ENCODE measurements at regions not wholly inside any gene's neighbourhood (a gene's known extent, or its start where the extent isn't known, plus 50 kb on each side); places are given as distances from the start of the nearest gene placed in this dataset.

GRCh38 chr3:147712357-147712756, 303.2 kb downstream of the ZIC1 start:
- no peak for TF ChIP-seq POLR2AphosphoS5 (IDR thresholded peaks at IDR 0.05)
- no peak for TF ChIP-seq POLR2A (IDR thresholded peaks at IDR 0.05)
- TF ChIP-seq, protein P1, sequence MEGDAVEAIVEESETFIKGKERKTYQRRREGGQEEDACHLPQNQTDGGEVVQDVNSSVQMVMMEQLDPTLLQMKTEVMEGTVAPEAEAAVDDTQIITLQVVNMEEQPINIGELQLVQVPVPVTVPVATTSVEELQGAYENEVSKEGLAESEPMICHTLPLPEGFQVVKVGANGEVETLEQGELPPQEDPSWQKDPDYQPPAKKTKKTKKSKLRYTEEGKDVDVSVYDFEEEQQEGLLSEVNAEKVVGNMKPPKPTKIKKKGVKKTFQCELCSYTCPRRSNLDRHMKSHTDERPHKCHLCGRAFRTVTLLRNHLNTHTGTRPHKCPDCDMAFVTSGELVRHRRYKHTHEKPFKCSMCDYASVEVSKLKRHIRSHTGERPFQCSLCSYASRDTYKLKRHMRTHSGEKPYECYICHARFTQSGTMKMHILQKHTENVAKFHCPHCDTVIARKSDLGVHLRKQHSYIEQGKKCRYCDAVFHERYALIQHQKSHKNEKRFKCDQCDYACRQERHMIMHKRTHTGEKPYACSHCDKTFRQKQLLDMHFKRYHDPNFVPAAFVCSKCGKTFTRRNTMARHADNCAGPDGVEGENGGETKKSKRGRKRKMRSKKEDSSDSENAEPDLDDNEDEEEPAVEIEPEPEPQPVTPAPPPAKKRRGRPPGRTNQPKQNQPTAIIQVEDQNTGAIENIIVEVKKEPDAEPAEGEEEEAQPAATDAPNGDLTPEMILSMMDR (IDR thresholded peaks at IDR 0.05) = no peak
- no peak for TF ChIP-seq EP300 (IDR thresholded peaks at IDR 0.05)
